Tibial artery (tissue), 4 donors: ENCODE measurements at regions not wholly inside any gene's neighbourhood (a gene's known extent, or its start where the extent isn't known, plus 50 kb on each side); places are given as distances from the start of the nearest gene placed in this dataset.
A peak's percentile ranks its signal among the peaks of the same experiment; 100 is the strongest.

Experiments
- DNase-seq, 2 donors: peaks; one replicate each; pipeline ENCODE4 v3.0.0-alpha.2; 2019
- H3K27ac ChIP-seq, 2 donors: fragments of 200-600 bp; sonication (generic) in 1 of 2; 1 replicate in 1 of 2; 2 replicates in 1 of 2; pipeline ENCODE4 v1.5.1; 2018 to 2019; ENCODE audit warnings: mild to moderate bottlenecking in 1 of 2
- H3K27me3 ChIP-seq, 2 donors: fragments of 200-600 bp; sonication (generic) in 1 of 2; one replicate each; pipeline versions ENCODE4 v1.5.1 to v1.6.0; 2016 to 2019
- H3K36me3 ChIP-seq, 3 donors: fragments of 200-600 bp; sonication (generic) in 2 of 3; one replicate each; pipeline ENCODE4 v1.5.1; 2016 to 2019; ENCODE audit warnings: mild to moderate bottlenecking in 2 of 3
- H3K4me1 ChIP-seq, 4 donors: fragments of 200-600 bp; sonication (generic) in 2 of 4; 1 replicate in 3 of 4; 2 replicates in 1 of 4; pipeline ENCODE4 v1.5.1; 2016 to 2019
- H3K4me3 ChIP-seq, 2 donors: fragments of 200-600 bp; sonication (generic) in 1 of 2; 1 replicate in 1 of 2; 2 replicates in 1 of 2; pipeline ENCODE4 v1.5.1; 2018 to 2019; ENCODE audit warnings: mild to moderate bottlenecking in 2 of 2
- H3K9me3 ChIP-seq, 3 donors: fragments of 200-600 bp; sonication (generic) in 1 of 3; one replicate each; pipeline ENCODE4 v1.5.1; 2016 to 2019
- intact Hi-C: fragments of 100-400 bp; cut with DNase I; formaldehyde crosslinking; loops from one replicate; pipeline ENCODE4 v1.15.0; 2023; ENCODE audit warnings: low total_unique reads
- TF ChIP-seq, protein P1 (sequence below), 2 experiments: fragments of 200-600 bp in 1 of 2; fragments of 450-650 bp in 1 of 2; IDR thresholded peaks; one replicate each; pipeline ENCODE4 v1.5.1; 2017 to 2019; ENCODE audit warnings: antibody characterized with exemption in 2 of 2, mild to moderate bottlenecking in 1 of 2, moderate library complexity in 1 of 2

DNA sequence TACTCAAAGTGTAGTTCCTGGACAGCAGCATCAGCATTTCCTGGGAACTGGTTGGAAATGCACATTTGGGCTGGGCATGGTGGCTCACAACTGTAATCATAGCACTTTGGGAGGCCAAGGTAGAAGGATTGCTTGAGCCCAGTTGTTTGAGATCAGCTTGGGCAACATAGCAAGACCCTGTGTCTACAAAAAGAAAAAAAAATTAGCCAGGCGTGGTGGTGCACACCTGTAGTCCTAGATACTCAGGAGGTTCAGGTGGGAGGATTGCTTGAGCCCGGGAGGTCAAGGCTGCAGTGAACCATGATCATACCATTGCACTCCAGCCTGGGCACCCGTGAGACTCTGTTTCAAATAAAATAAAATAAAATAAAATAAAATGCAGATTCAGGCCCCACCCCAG, 156.2 kb downstream of the CDC5L start:
- Histone ChIP-seq H3K27me3 (no peaks in the 10 kb centered on the region), H3K27ac (no peak overlapping the region), H3K4me3 (no peak overlapping the region), H3K9me3 (no peaks in the 10 kb centered on the region), H3K4me1 (no peaks in the 10 kb centered on the region), H3K36me3 (no peaks in the 10 kb centered on the region)
- peak in 1 of 2 donors; percentile 24 for DNase-seq
- intact Hi-C loops: no loop called here
- TF ChIP-seq, protein P1, sequence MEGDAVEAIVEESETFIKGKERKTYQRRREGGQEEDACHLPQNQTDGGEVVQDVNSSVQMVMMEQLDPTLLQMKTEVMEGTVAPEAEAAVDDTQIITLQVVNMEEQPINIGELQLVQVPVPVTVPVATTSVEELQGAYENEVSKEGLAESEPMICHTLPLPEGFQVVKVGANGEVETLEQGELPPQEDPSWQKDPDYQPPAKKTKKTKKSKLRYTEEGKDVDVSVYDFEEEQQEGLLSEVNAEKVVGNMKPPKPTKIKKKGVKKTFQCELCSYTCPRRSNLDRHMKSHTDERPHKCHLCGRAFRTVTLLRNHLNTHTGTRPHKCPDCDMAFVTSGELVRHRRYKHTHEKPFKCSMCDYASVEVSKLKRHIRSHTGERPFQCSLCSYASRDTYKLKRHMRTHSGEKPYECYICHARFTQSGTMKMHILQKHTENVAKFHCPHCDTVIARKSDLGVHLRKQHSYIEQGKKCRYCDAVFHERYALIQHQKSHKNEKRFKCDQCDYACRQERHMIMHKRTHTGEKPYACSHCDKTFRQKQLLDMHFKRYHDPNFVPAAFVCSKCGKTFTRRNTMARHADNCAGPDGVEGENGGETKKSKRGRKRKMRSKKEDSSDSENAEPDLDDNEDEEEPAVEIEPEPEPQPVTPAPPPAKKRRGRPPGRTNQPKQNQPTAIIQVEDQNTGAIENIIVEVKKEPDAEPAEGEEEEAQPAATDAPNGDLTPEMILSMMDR (IDR thresholded peaks at IDR 0.05): no peak

DNA sequence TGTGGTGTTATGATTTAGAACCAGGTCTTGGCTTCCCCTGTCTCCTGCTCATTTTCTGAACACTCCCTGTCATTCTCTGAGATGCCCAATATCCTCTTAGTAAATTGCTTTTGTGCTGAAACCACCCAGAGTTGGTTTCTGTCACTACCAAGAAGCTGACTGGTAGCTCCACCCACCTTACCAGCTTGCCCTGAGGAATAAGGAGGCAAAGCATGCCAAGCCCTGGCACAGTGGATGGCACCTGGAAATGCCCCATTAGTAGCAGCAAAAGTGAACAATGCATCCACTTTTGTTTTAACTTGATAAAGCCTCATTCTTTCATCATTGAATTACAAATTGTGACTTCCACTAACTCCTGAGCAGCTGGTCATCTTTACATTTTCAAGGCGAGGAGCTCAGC, 157.7 kb downstream of the CDC5L start:
- Histone ChIP-seq H3K36me3 (no peaks in the 10 kb centered on the region), H3K27me3 (no peaks in the 10 kb centered on the region), H3K4me1 (no peaks in the 10 kb centered on the region), H3K9me3 (no peaks in the 10 kb centered on the region), H3K27ac (no peak overlapping the region), H3K4me3 (no peak overlapping the region)
- DNase-seq: no peak
- TF ChIP-seq, protein P1 (IDR thresholded peaks at IDR 0.05): no peak
- intact Hi-C loops: no loop called here

DNA sequence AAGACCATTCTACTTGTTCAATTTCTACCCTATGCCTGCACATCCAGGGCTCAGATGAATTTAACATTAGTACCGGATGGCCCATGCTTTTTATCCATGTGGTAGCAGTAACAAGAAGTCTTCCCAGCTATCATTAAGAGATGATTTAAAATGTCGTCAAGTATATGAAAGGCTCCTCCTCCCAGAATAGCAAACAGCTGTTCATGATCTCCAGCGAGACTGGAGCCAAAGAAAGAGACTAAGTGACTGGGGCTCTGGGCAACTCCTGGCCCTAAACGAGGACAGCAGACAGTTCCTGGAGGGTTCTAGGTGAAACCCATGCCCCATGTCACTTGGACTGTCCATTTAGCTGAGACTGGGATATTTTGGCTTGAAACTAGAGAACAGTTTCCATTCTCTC, 160.8 kb downstream of the CDC5L start:
- Histone ChIP-seq H3K4me1 (no peaks in the 10 kb centered on the region), H3K4me3 (no peak overlapping the region), H3K27me3 (peaks cover 0 to 6% of the 10 kb centered on the region in 2 donors), H3K27ac (no peak overlapping the region), H3K9me3 (no peaks in the 10 kb centered on the region), H3K36me3 (no peaks in the 10 kb centered on the region)
- TF ChIP-seq, protein P1 (IDR thresholded peaks at IDR 0.05): no peak
- intact Hi-C loops: no loop called here
- DNase-seq: peak in 1 of 2 donors; percentile 9

DNA sequence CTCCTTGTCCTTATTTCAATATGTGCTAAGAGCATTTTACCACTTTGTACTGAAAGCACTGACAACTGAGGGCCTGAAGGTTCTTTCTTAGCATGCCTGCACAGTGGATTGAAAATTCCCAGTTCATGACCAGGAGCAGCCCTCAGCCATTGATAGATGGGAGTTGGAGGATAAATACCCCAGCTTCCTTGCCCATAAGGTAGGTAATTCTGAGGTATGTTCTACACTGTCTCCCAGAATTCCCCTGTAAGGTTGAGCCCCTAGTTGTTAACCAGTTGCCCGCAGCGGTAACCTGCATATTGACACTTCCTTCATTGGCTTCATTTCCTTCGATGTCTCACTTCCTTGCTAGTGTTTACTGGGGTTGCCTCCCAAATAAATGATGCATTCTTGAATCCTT, 162.0 kb downstream of the CDC5L start:
- Histone ChIP-seq H3K4me1 (no peaks in the 10 kb centered on the region), H3K36me3 (no peaks in the 10 kb centered on the region), H3K27ac (no peak overlapping the region), H3K27me3 (peaks cover 0 to 7% of the 10 kb centered on the region in 2 donors), H3K4me3 (no peak overlapping the region), H3K9me3 (no peaks in the 10 kb centered on the region)
- no peak for DNase-seq
- intact Hi-C loops: no loop called here
- TF ChIP-seq, protein P1 (IDR thresholded peaks at IDR 0.05): no peak

DNA sequence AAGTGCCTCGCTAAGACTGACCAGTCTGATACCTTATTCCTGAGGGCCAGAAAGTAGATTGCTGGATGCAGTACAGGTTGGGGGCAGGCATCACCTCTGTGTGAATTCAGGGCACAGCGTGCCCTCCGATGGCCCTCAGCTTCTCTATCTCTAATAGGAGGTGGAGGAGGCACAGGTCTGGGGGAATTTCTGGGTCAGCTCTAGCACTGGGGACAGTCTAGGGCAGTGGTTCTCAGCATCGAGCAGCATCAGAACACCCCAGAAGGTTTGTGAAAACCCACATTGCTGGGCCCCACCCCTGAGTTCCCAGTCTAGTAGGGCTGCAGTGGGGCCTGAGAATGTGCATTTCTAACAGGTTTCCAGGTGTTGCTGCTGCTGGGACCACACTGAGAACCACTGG, 166.7 kb downstream of the CDC5L start:
- TF ChIP-seq, protein P1 (IDR thresholded peaks at IDR 0.05): no peak
- intact Hi-C loops: no loop called here
- no peaks in the 10 kb centered on the region for H3K36me3 ChIP-seq
- peaks cover 0 to 13% of the 10 kb centered on the region in 2 donors for H3K27me3 ChIP-seq
- H3K4me1 ChIP-seq: peaks cover 0 to 16% (median 11%) of the 10 kb centered on the region in 4 donors
- no peak overlapping the region for H3K27ac ChIP-seq
- H3K9me3 ChIP-seq: no peaks in the 10 kb centered on the region
- peak in 1 of 2 donors; percentile 41 for DNase-seq
- no peak overlapping the region for H3K4me3 ChIP-seq

DNA sequence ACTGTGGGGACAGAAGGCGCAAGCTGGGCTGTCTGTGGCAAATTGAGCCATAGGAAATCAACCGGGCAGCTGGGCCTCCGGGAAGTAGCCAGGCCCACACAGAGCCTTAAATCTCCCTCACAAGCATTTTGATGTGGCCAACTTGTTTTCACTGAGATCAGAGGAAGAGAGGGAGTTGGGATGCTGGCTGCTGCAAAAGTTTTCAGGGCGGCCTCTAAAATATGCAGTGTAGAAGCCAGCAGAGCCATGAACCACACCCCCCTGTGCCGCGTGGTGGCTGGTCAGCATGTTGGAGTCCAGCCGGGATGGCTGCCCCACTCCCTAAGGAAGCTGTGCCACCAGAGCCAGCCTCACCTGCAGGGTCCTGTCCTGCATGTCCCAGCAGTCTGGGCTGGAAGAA, 167.4 kb downstream of the CDC5L start:
- no peak overlapping the region for H3K4me3 ChIP-seq
- intact Hi-C loops: no loop called here
- TF ChIP-seq, protein P1 (IDR thresholded peaks at IDR 0.05): no peak
- no peak overlapping the region for H3K27ac ChIP-seq
- no peaks in the 10 kb centered on the region for H3K9me3 ChIP-seq
- H3K36me3 ChIP-seq: no peaks in the 10 kb centered on the region
- peaks cover 0 to 20% (median 14%) of the 10 kb centered on the region in 4 donors for H3K4me1 ChIP-seq
- DNase-seq: peak in 1 of 2 donors; percentile 65
- peaks cover 0 to 14% of the 10 kb centered on the region in 2 donors for H3K27me3 ChIP-seq
